ENCODE measurements at regions not wholly inside any gene's neighbourhood (a gene's known extent, or its start where the extent isn't known, plus 50 kb on each side); places are given as distances from the start of the nearest gene placed in this dataset.

DNA sequence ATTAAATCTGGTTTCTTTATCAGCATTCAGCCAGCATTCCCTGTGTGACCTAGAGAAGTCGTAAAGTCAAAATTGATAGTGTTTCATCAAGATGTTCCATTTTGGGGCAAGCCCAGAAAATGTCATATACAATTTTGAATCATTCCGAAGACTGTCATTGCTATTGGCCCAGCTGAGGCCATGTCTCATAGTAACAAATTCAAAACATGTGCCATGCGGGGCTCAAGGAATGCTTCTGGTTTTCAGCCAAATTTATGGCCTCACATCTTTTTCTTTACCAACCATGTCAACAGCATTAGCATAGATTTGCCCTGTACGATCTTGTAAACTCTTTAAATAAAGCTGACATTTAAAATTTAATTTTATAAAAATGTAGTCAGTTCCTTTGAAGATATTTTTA is 314.7 kb downstream of the PAX1 start:
- TF ChIP-seq POLR2AphosphoS5 (IDR thresholded peaks at IDR 0.05) (no peak), POLR2A (IDR thresholded peaks at IDR 0.05) (no peak), EP300 (IDR thresholded peaks at IDR 0.05) (no peak)
- TF ChIP-seq, protein P1, sequence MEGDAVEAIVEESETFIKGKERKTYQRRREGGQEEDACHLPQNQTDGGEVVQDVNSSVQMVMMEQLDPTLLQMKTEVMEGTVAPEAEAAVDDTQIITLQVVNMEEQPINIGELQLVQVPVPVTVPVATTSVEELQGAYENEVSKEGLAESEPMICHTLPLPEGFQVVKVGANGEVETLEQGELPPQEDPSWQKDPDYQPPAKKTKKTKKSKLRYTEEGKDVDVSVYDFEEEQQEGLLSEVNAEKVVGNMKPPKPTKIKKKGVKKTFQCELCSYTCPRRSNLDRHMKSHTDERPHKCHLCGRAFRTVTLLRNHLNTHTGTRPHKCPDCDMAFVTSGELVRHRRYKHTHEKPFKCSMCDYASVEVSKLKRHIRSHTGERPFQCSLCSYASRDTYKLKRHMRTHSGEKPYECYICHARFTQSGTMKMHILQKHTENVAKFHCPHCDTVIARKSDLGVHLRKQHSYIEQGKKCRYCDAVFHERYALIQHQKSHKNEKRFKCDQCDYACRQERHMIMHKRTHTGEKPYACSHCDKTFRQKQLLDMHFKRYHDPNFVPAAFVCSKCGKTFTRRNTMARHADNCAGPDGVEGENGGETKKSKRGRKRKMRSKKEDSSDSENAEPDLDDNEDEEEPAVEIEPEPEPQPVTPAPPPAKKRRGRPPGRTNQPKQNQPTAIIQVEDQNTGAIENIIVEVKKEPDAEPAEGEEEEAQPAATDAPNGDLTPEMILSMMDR (IDR thresholded peaks at IDR 0.05) = no peak

All from sigmoid colon (tissue), 4 donors.